Islet precursor cell (in vitro differentiated cells): ENCODE measurements at regions not wholly inside any gene's neighbourhood (a gene's known extent, or its start where the extent isn't known, plus 50 kb on each side); places are given as distances from the start of the nearest gene placed in this dataset.

ENCODE experiments used
- DNase-seq: peaks from one replicate; pipeline ENCODE4 v3.0.0-alpha.2; 2018

DNA sequence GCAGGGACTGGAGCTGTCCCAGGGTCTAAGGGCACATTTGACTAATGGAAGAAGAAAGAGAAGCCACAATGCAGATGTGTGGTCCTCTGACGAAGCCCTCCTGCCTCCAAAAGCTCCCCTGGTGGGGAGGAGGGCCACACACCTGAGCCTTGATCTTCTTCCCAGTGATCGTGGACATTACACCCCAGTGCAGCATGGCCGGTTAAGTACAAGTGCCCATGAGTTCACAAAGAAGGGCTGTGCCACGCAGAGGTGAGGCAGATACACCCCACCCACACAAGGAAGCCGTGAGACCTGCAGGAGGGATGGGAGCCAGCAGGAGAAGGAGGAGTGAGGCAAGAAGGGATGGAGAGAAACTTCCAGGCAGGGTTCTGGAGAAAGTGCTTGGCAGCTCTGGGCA, 199.0 kb upstream of the MVB12B start:
- peak; percentile 32 for DNase-seq

GRCh38 chr9:126128494-126129142, 198.0 kb upstream of the MVB12B start:
- DNase-seq, result peak; percentile 27

GRCh38 chr9:126131066-126132010, 195.3 kb upstream of the MVB12B start:
- DNase-seq, result peak; percentile 29

GRCh38 chr9:126132746-126133145, 193.9 kb upstream of the MVB12B start:
- no peak for DNase-seq

DNA sequence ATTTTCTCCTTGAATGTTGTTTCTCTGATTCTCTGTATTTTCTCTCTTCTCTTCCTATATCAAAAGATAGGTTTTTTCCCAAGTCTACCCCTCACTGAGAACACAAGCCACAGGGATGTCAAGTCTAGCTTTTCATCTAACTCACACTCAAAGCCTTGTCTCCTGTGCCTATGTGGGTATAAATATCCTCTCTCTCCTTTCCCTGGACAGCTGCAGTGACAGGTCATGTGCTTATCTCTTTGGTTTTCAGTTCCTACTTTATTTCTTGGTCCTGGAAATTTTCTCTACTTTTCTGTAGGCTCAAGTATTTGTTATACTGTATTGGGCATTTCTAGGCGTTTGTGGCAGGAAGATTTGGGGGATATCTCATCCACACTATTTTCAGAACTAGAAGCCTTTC, 182.4 kb upstream of the MVB12B start:
- DNase-seq, result no peak

GRCh38 chr9:126144603-126145456, 181.8 kb upstream of the MVB12B start:
- DNase-seq, result no peak

GRCh38 chr9:126145887-126146253, 180.8 kb upstream of the MVB12B start:
- DNase-seq, result no peak

DNA sequence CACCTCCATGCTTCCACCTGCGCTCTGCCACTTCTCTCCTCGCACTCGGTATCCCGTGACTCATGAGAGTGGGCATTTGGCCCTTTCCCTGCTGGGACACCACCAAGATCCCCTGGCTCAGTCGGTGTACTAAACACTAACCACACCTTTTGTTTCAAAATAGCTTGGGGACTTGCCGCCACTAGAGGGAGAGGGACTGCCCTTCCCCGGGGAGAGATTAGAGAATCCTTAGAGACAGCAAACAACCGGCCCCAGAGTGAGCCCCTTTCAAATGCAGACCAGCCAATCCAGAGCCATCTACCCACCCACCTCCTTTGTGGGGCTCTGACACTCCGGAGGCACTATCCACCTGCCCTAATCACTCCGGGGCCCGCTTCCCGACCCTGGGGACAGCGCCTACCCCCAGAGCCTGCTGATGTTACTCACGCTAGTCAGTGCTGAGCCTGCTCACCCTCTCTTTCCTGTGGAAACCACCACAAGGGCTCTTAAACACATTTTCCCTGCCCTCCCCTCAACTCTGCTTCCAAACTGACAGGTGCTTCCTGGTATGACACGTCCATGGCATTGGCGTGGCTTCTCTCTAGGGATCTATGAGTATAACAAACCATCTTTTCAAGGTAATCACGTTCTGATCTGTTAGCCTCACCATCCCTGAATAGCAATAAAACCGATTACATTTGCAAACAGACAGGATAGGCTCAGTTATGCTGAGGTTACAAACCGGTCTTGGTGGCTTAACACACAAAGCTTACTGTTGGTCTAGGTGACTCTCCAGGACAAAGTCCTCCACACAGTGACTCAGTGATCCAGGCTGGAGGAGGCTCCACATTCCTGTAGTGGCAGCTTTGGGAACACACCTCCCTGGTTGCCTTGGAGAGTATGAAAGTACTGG, 180.1 kb upstream of the MVB12B start:
- peak; percentile 74 for DNase-seq

- peak; percentile 14 for DNase-seq
Observed at GRCh38 chr9:126147186-126147935, 179.3 kb upstream of the MVB12B start.

- peak; percentile 35 for DNase-seq
Observed at GRCh38 chr9:126147936-126148870, 178.4 kb upstream of the MVB12B start.

- no peak for DNase-seq
Observed at GRCh38 chr9:126148994-126149393, 177.6 kb upstream of the MVB12B start.

- peak; percentile 37 for DNase-seq
Observed at GRCh38 chr9:126149661-126150060, 177.0 kb upstream of the MVB12B start.

- no peak for DNase-seq
Observed at GRCh38 chr9:126150411-126151030, 176.1 kb upstream of the MVB12B start.

- no peak for DNase-seq
Observed at GRCh38 chr9:126151031-126151685, 175.5 kb upstream of the MVB12B start.

- DNase-seq, result peak; percentile 59
Observed at GRCh38 chr9:126151686-126152134, 174.9 kb upstream of the MVB12B start.

DNA sequence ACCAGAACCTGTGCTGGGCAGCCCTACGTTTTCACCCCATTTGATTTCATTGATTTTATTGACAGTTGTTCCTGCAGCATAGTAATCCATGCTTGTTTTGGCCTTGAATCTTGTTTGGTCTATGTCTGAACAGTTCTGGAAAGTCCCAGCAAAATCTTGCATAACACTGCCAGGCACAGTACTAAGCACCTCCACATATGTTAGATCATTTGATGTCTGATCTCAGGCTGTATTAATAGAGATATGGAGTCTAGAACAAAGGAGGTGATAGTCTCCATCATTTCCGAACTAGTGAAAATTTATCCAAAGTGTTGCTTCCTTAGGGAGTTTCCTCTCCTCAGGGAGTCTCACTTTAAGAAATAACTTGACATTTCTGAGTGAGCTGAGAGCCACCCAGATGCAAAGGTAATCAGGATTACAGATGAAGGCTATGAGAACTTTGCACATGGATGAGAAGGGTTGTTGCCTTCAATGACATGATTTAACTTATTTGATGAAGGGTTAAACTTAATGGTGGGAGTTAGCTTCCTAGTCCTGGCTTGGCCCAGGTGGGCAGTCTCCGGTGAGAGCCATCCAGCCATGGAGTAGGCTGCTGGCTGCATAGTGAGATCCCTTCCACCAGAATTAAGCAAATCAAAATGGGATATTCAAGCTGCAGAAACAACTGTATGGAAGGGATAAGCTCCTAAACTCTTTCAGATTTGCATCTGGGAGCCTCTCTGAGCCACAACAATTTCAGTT, 173.8 kb upstream of the MVB12B start:
- no peak for DNase-seq

DNA sequence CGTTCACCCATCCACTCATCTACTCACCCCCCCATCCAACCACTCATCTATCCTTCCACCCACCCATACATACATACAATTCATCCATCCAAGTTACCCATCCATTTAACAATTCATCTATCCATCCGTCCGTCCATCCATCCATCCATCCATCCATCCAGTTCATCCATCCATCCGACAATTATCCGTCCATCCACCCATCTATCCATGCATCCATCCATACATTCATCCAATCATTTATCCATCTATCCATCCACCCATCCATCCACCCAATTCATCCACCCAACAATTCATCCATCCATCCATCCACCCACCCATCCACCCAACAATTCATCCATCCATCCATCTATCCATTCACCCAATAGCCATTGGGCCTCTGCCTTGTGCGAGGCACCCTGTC, 173.2 kb upstream of the MVB12B start:
- DNase-seq, result no peak

GRCh38 chr9:126154182-126154827, 172.3 kb upstream of the MVB12B start:
- no peak for DNase-seq
